Suprapubic skin (tissue), 4 donors: ENCODE measurements at regions not wholly inside any gene's neighbourhood (a gene's known extent, or its start where the extent isn't known, plus 50 kb on each side); places are given as distances from the start of the nearest gene placed in this dataset.
"Not testable (repeated sequence)": the region's sequence is repeated elsewhere in the genome, so short reads cannot be mapped to it uniquely, and the experiment has no call there.

Source experiments
- DNase-seq, 2 donors: peaks; one replicate each; pipeline ENCODE4 v3.0.0-alpha.2; 2019; ENCODE audit warnings: low spot score in 2 of 2
- H3K27ac ChIP-seq: fragments of 200-600 bp; sonication (generic); one replicate; pipeline ENCODE4 v1.5.1; 2019
- H3K27me3 ChIP-seq: fragments of 200-600 bp; sonication (generic); one replicate; pipeline ENCODE4 v1.5.1; 2019
- H3K36me3 ChIP-seq: fragments of 200-600 bp; sonication (generic); one replicate; pipeline ENCODE4 v1.5.1; 2019
- H3K4me1 ChIP-seq: fragments of 200-600 bp; sonication (generic); one replicate; pipeline ENCODE4 v1.5.1; 2019
- H3K4me3 ChIP-seq: fragments of 200-600 bp; sonication (generic); one replicate; pipeline ENCODE4 v1.5.1; 2019; ENCODE audit warnings: mild to moderate bottlenecking
- H3K9me3 ChIP-seq: fragments of 200-600 bp; sonication (generic); one replicate; pipeline ENCODE4 v1.5.1; 2019
- CTCF ChIP-seq, 2 donors: fragments of 200-600 bp in 1 of 2; fragments of 450-650 bp in 1 of 2; sonication (generic) in 1 of 2; IDR thresholded peaks; one replicate each; pipeline ENCODE4 v1.5.1; 2016 to 2019; ENCODE audit warnings: antibody characterized with exemption in 2 of 2, mild to moderate bottlenecking in 1 of 2, moderate library complexity in 1 of 2
- EP300 ChIP-seq: sonication (generic); formaldehyde crosslinking; IDR thresholded peaks from one replicate; pipeline ENCODE4 v1.6.1; 2017; ENCODE audit warnings: antibody characterized with exemption
- POLR2A ChIP-seq, 2 donors: fragments of 450-650 bp; IDR thresholded peaks; one replicate each; pipeline ENCODE4 v1.6.1; 2017; ENCODE audit warnings: antibody characterized with exemption in 2 of 2, mild to moderate bottlenecking in 2 of 2, moderate library complexity in 2 of 2
- POLR2AphosphoS5 ChIP-seq, 3 donors: sonication (generic); formaldehyde crosslinking; IDR thresholded peaks; one replicate each; pipeline ENCODE4 v1.6.1; 2017; ENCODE audit warnings: antibody characterized with exemption in 3 of 3
- WGBS: methylation state at CpG from one replicate; pipeline ENCODE4 v1.1.5; 2018; 5-methylcytosine and 5-hydroxymethylcytosine counted together

GRCh38 chr2:139574371-139574770 is 794.2 kb upstream of the NXPH2 start:
- H3K36me3 ChIP-seq = no peaks in the 10 kb centered on the region
- 0% methylated on average over 1 of the region's 1 CpG for WGBS
- no peaks in the 10 kb centered on the region for H3K9me3 ChIP-seq
- H3K27me3 ChIP-seq = no peaks in the 10 kb centered on the region
- no peaks in the 10 kb centered on the region for H3K4me1 ChIP-seq
- no peak overlapping the region for H3K4me3 ChIP-seq
- TF ChIP-seq POLR2A (IDR thresholded peaks at IDR 0.05) (no peak), CTCF (IDR thresholded peaks at IDR 0.05) (no peak), EP300 (no peak), POLR2AphosphoS5 (IDR thresholded peaks at IDR 0.05) (no peak)
- DNase-seq = no peak
- H3K27ac ChIP-seq = no peak overlapping the region

GRCh38 chr2:139556789-139557188 is 776.6 kb upstream of the NXPH2 start:
- Histone ChIP-seq H3K9me3 (no peaks in the 10 kb centered on the region), H3K4me3 (no peak overlapping the region), H3K4me1 (no peaks in the 10 kb centered on the region), H3K36me3 (no peaks in the 10 kb centered on the region), H3K27ac (no peak overlapping the region), H3K27me3 (no peaks in the 10 kb centered on the region)
- TF ChIP-seq EP300 = no peak
- no peak for TF ChIP-seq POLR2AphosphoS5 (IDR thresholded peaks at IDR 0.05)
- TF ChIP-seq CTCF (IDR thresholded peaks at IDR 0.05) = no peak
- TF ChIP-seq POLR2A (IDR thresholded peaks at IDR 0.05) = no peak
- 95% methylated on average over 5 of the region's 5 CpGs for WGBS
- no peak for DNase-seq

GRCh38 chr2:139550873-139551272 is 770.7 kb upstream of the NXPH2 start:
- Histone ChIP-seq H3K36me3 (no peaks in the 10 kb centered on the region), H3K9me3 (no peaks in the 10 kb centered on the region), H3K4me3 (no peak overlapping the region), H3K27ac (no peak overlapping the region), H3K4me1 (no peaks in the 10 kb centered on the region), H3K27me3 (no peaks in the 10 kb centered on the region)
- no peak for DNase-seq
- TF ChIP-seq POLR2A (IDR thresholded peaks at IDR 0.05) = no peak
- no peak for TF ChIP-seq POLR2AphosphoS5 (IDR thresholded peaks at IDR 0.05)
- TF ChIP-seq CTCF (IDR thresholded peaks at IDR 0.05) = no peak
- no peak for TF ChIP-seq EP300

GRCh38 chr2:139550341-139550740 is 770.2 kb upstream of the NXPH2 start:
- no peaks in the 10 kb centered on the region for H3K27me3 ChIP-seq
- no peak overlapping the region for H3K4me3 ChIP-seq
- no peak for DNase-seq
- no peaks in the 10 kb centered on the region for H3K36me3 ChIP-seq
- no peaks in the 10 kb centered on the region for H3K4me1 ChIP-seq
- TF ChIP-seq CTCF (IDR thresholded peaks at IDR 0.05) = no peak
- no peak for TF ChIP-seq EP300
- no peak for TF ChIP-seq POLR2AphosphoS5 (IDR thresholded peaks at IDR 0.05)
- TF ChIP-seq POLR2A (IDR thresholded peaks at IDR 0.05) = no peak
- no peaks in the 10 kb centered on the region for H3K9me3 ChIP-seq
- no peak overlapping the region for H3K27ac ChIP-seq
- 0% methylated on average over 1 of the region's 1 CpG for WGBS

GRCh38 chr2:139544186-139544851 is 764.1 kb upstream of the NXPH2 start:
- DNase-seq = no peak
- Histone ChIP-seq H3K4me3 (no peak overlapping the region), H3K36me3 (no peaks in the 10 kb centered on the region), H3K9me3 (no peaks in the 10 kb centered on the region), H3K4me1 (no peaks in the 10 kb centered on the region), H3K27me3 (no peaks in the 10 kb centered on the region), H3K27ac (no peak overlapping the region)
- TF ChIP-seq EP300 (no peak), POLR2AphosphoS5 (IDR thresholded peaks at IDR 0.05) (no peak), CTCF (IDR thresholded peaks at IDR 0.05) (no peak)
- 60% methylated on average over 3 of the region's 3 CpGs for WGBS

GRCh38 chr2:139538332-139539020 is 758.3 kb upstream of the NXPH2 start:
- WGBS = 96% methylated on average over 20 of the region's 21 CpGs
- not testable (repeated sequence) for DNase-seq, H3K27me3 ChIP-seq

More at GRCh38 chr2:139538332-139539020, 758.3 kb upstream of the NXPH2 start:
- H3K36me3 ChIP-seq, H3K27ac ChIP-seq, H3K4me1 ChIP-seq, H3K4me3 ChIP-seq, H3K9me3 ChIP-seq: not testable (repeated sequence)
